ENCODE measurements at regions not wholly inside any gene's neighbourhood (a gene's known extent, or its start where the extent isn't known, plus 50 kb on each side); places are given as distances from the start of the nearest gene placed in this dataset.

DNA sequence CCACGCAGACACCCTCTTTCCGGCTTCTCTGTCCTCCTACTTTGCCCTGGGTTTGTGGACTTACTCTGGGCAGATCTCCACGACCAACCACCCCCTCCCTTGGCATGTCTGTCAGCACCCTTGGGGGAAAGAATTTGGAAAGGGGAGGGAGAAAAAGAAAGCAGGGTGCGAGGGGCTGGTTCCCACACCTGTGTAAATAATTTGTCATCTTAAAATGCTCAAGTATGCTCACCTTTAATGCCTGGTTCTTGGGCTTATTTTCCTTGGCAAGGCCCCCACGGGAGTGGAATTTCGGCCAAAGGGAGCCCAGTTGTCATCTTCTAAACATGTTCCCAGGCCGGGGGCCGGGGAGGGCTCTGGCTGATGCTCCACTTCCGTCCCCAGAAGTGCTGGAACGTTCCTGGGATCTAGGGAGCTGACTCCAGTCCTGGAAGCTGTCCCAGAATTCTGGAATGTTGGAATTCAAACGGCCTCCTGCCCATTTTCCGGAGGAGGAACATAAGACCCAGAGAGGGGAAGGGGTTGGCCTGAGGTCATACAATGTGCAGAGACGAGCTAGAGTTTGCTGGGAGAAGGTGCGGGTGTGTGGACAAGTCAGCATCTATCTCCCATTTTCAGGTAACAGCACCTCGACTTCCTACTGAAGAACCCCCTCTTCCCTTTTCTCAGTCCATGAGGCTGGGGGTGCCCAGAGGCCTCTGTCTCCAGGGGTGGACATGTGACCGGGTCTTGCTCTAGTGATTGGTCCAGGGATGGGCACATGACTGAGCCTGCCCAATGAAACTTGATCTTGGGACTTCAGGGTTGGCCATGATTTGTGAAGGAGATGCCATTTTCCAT, 122.3 kb downstream of the CEBPB start:
- H3K9me3 ChIP-seq (replicated peaks; ENCODE audit: insufficient read depth, low read length): no peaks in the 10 kb centered on the region
- no peak overlapping the region for H3K4me2 ChIP-seq (ENCODE audit: low read depth, low read length)
- H3K27ac ChIP-seq (ENCODE audit: low read length): no peak overlapping the region
- H3K36me3 ChIP-seq (replicated peaks; ENCODE audit: insufficient read depth, low read length): no peaks in the 10 kb centered on the region
- TF ChIP-seq EZH2phosphoT487 (IDR thresholded peaks at IDR 0.05; ENCODE audit: low read length): no peak
- TF ChIP-seq, protein P1, sequence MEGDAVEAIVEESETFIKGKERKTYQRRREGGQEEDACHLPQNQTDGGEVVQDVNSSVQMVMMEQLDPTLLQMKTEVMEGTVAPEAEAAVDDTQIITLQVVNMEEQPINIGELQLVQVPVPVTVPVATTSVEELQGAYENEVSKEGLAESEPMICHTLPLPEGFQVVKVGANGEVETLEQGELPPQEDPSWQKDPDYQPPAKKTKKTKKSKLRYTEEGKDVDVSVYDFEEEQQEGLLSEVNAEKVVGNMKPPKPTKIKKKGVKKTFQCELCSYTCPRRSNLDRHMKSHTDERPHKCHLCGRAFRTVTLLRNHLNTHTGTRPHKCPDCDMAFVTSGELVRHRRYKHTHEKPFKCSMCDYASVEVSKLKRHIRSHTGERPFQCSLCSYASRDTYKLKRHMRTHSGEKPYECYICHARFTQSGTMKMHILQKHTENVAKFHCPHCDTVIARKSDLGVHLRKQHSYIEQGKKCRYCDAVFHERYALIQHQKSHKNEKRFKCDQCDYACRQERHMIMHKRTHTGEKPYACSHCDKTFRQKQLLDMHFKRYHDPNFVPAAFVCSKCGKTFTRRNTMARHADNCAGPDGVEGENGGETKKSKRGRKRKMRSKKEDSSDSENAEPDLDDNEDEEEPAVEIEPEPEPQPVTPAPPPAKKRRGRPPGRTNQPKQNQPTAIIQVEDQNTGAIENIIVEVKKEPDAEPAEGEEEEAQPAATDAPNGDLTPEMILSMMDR (IDR thresholded peaks at IDR 0.05; ENCODE audit: low read length): no peak
- no peak for TF ChIP-seq EZH2 (optimal IDR thresholded peaks at IDR 0.05; ENCODE audit: low read depth, low read length)
- no peaks in the 10 kb centered on the region for H4K20me1 ChIP-seq (ENCODE audit: insufficient read depth, low read length)
- H3F3A ChIP-seq (ENCODE audit: insufficient read depth, low read length): no peaks in the 10 kb centered on the region
- DNase-seq: no peak
- H2AFZ ChIP-seq (ENCODE audit: low read length): no peak overlapping the region
- no peaks in the 10 kb centered on the region for H3K4me1 ChIP-seq (ENCODE audit: low read length)
- H3K9ac ChIP-seq (ENCODE audit: low read length): no peak overlapping the region
- peaks cover 93% of the 10 kb centered on the region for H3K27me3 ChIP-seq (replicated peaks; ENCODE audit: insufficient read depth, low read length)
- H3K79me2 ChIP-seq (ENCODE audit: low read length): no peaks in the 10 kb centered on the region
- H3K4me3 ChIP-seq (ENCODE audit: low read length): no peak overlapping the region
- no peaks in the 10 kb centered on the region for H3K9me2 ChIP-seq (replicated peaks; ENCODE audit: insufficient read depth, low read length)

DNA sequence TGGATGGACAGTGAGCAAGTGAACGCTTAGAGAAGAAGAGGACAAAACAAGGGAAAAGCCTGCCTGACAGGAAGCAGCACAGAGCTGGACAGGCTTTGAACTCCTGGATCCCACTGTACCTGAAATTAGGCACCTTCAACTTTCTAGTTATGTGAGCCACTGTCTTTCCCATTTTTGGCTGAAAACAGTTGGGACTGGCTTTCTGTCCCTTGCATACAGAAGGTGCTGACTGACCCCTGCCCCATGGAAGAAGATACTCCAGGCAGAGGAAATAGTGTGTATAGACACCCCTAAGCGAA, 122.8 kb downstream of the CEBPB start:
- no peak overlapping the region for H3K4me2 ChIP-seq (ENCODE audit: low read depth, low read length)
- H3K4me1 ChIP-seq (ENCODE audit: low read length): no peaks in the 10 kb centered on the region
- H3K9me2 ChIP-seq (replicated peaks; ENCODE audit: insufficient read depth, low read length): no peaks in the 10 kb centered on the region
- H3K36me3 ChIP-seq (replicated peaks; ENCODE audit: insufficient read depth, low read length): no peaks in the 10 kb centered on the region
- no peaks in the 10 kb centered on the region for H3F3A ChIP-seq (ENCODE audit: insufficient read depth, low read length)
- no peak overlapping the region for H3K27ac ChIP-seq (ENCODE audit: low read length)
- no peak overlapping the region for H3K4me3 ChIP-seq (ENCODE audit: low read length)
- H4K20me1 ChIP-seq (ENCODE audit: insufficient read depth, low read length): no peaks in the 10 kb centered on the region
- TF ChIP-seq, protein P1 (IDR thresholded peaks at IDR 0.05; ENCODE audit: low read length): no peak
- peaks cover 93% of the 10 kb centered on the region for H3K27me3 ChIP-seq (replicated peaks; ENCODE audit: insufficient read depth, low read length)
- no peak overlapping the region for H2AFZ ChIP-seq (ENCODE audit: low read length)
- H3K79me2 ChIP-seq (ENCODE audit: low read length): no peaks in the 10 kb centered on the region
- no peaks in the 10 kb centered on the region for H3K9me3 ChIP-seq (replicated peaks; ENCODE audit: insufficient read depth, low read length)
- no peak for DNase-seq
- no peak overlapping the region for H3K9ac ChIP-seq (ENCODE audit: low read length)

DNA sequence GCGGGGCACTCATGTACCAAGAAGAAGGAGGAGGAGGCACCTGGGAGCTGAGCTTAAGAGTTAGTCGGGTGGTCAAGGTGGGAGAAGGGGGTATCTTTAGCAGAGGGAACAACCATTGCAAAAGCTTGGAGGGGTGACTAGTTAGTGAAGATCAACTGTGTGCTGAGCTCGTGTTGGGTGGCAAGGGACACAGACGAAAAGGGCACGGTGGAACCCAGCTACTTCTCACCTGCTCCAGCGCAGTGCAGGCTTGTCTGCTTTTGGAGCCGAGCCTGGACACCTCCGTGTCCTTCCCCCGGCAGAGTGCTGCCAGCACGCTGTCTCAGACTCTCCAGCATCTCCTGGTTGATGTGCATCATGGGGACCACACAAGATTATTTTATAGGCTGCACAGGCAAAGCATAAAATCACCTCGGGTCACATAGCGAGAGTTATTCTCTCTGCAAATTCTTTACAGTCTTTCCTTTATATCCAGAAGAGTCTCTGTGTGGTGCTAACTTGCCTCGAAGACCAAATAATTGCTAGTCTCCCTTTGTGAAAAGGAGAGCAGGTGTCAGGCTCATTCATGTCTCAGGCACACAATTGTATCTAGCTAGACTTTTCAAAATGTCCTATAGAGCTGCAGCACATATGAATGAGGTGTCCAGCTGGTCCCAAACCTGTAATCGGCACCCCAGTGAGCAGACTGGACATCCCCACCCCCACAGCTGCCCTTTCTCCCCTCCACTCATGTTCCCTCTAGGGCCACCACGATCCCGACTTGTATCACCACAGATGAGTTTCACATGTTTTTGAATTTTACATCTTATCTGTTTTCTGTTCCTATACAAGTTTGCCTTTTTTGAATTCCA, 123.4 kb downstream of the CEBPB start:
- Histone ChIP-seq H2AFZ (ENCODE audit: low read length) (no peak overlapping the region), H3K9me3 (replicated peaks; ENCODE audit: insufficient read depth, low read length) (no peaks in the 10 kb centered on the region), H4K20me1 (ENCODE audit: insufficient read depth, low read length) (no peaks in the 10 kb centered on the region), H3K4me2 (ENCODE audit: low read depth, low read length) (no peak overlapping the region), H3K4me1 (ENCODE audit: low read length) (no peaks in the 10 kb centered on the region), H3K9ac (ENCODE audit: low read length) (no peak overlapping the region), H3K36me3 (replicated peaks; ENCODE audit: insufficient read depth, low read length) (no peaks in the 10 kb centered on the region), H3K27ac (ENCODE audit: low read length) (no peak overlapping the region), H3K9me2 (replicated peaks; ENCODE audit: insufficient read depth, low read length) (no peaks in the 10 kb centered on the region), H3K79me2 (ENCODE audit: low read length) (no peaks in the 10 kb centered on the region), H3F3A (ENCODE audit: insufficient read depth, low read length) (no peaks in the 10 kb centered on the region), H3K4me3 (ENCODE audit: low read length) (no peak overlapping the region), H3K27me3 (replicated peaks; ENCODE audit: insufficient read depth, low read length) (peaks cover 93% of the 10 kb centered on the region)
- no peak for DNase-seq
- TF ChIP-seq EZH2phosphoT487 (IDR thresholded peaks at IDR 0.05; ENCODE audit: low read length): no peak
